ENCODE measurements at regions not wholly inside any gene's neighbourhood (a gene's known extent, or its start where the extent isn't known, plus 50 kb on each side); places are given as distances from the start of the nearest gene placed in this dataset.

DNA sequence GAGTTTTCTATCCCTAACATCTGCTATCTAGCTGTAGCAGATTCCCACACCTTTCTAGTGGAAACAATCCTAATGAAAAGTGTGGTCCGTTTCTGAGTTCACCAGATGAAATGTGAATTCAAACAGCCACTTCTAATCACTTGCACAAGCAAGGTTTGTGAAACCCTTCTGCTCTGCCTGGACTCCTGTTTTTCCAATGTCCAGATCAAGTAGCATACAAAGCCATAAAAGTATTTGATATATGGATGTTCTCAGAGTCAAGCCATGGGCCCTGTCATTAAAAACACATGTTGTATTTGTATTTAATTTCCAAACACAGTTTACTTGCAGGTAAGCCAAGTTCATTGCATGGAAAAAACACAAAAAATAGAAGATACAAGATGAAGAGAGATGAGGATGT, 570.4 kb downstream of the NR2F1-AS1 start:
- Histone ChIP-seq H3K27ac (ENCODE audit: low read depth in 1 of 2, low read length in 1 of 2) (no peak overlapping the region), H3K36me3 (ENCODE audit: control insufficient read depth in 2 of 2, insufficient read depth in 2 of 2, low read length in 1 of 2) (no peaks in the 10 kb centered on the region), H3K4me3 (ENCODE audit: low read length in 2 of 2) (no peak overlapping the region), H3K27me3 (ENCODE audit: control insufficient read depth in 2 of 2, insufficient read depth in 1 of 2, low read length in 1 of 2) (no peaks in the 10 kb centered on the region), H3K9me3 (ENCODE audit: control insufficient read depth in 2 of 2, insufficient read depth in 1 of 2, low read length in 1 of 2) (no peaks in the 10 kb centered on the region), H3K4me1 (ENCODE audit: control insufficient read depth in 2 of 2, insufficient read depth in 2 of 2, low read length in 2 of 2) (no peaks in the 10 kb centered on the region)
- WGBS, result 86% methylated on average over 1 of the region's 1 CpG
- no peak for DNase-seq (ENCODE audit: low read depth in 6 of 9, low spot score in 9 of 9)

GRCh38 chr5:93010037-93010436, 571.0 kb downstream of the NR2F1-AS1 start:
- no peak for DNase-seq (ENCODE audit: low read depth in 6 of 9, low spot score in 9 of 9)
- no peaks in the 10 kb centered on the region for H3K4me1 ChIP-seq (ENCODE audit: control insufficient read depth in 2 of 2, insufficient read depth in 2 of 2, low read length in 2 of 2)
- 89% methylated on average over 2 of the region's 2 CpGs for WGBS
- H3K4me3 ChIP-seq (ENCODE audit: low read length in 2 of 2), result no peak overlapping the region
- H3K27me3 ChIP-seq (ENCODE audit: control insufficient read depth in 2 of 2, insufficient read depth in 1 of 2, low read length in 1 of 2), result no peaks in the 10 kb centered on the region
- no peaks in the 10 kb centered on the region for H3K9me3 ChIP-seq (ENCODE audit: control insufficient read depth in 2 of 2, insufficient read depth in 1 of 2, low read length in 1 of 2)
- H3K27ac ChIP-seq (ENCODE audit: low read depth in 1 of 2, low read length in 1 of 2), result no peak overlapping the region
- H3K36me3 ChIP-seq (ENCODE audit: control insufficient read depth in 2 of 2, insufficient read depth in 2 of 2, low read length in 1 of 2), result no peaks in the 10 kb centered on the region

- no peak for DNase-seq (ENCODE audit: low read depth in 6 of 9, low spot score in 9 of 9)
- no peak overlapping the region for H3K27ac ChIP-seq (ENCODE audit: low read depth in 1 of 2, low read length in 1 of 2)
- H3K9me3 ChIP-seq (ENCODE audit: control insufficient read depth in 2 of 2, insufficient read depth in 1 of 2, low read length in 1 of 2), result no peaks in the 10 kb centered on the region
- WGBS, result 87% methylated on average over 7 of the region's 7 CpGs
- no peaks in the 10 kb centered on the region for H3K27me3 ChIP-seq (ENCODE audit: control insufficient read depth in 2 of 2, insufficient read depth in 1 of 2, low read length in 1 of 2)
- no peaks in the 10 kb centered on the region for H3K36me3 ChIP-seq (ENCODE audit: control insufficient read depth in 2 of 2, insufficient read depth in 2 of 2, low read length in 1 of 2)
- no peaks in the 10 kb centered on the region for H3K4me1 ChIP-seq (ENCODE audit: control insufficient read depth in 2 of 2, insufficient read depth in 2 of 2, low read length in 2 of 2)
- no peak overlapping the region for H3K4me3 ChIP-seq (ENCODE audit: low read length in 2 of 2)
Measured at GRCh38 chr5:93008502-93009207, 572.4 kb downstream of the NR2F1-AS1 start.

- WGBS, result 46% methylated on average over 2 of the region's 2 CpGs
- H3K4me3 ChIP-seq (ENCODE audit: low read length in 2 of 2), result no peak overlapping the region
- H3K9me3 ChIP-seq (ENCODE audit: control insufficient read depth in 2 of 2, insufficient read depth in 1 of 2, low read length in 1 of 2), result no peaks in the 10 kb centered on the region
- no peak overlapping the region for H3K27ac ChIP-seq (ENCODE audit: low read depth in 1 of 2, low read length in 1 of 2)
- no peaks in the 10 kb centered on the region for H3K27me3 ChIP-seq (ENCODE audit: control insufficient read depth in 2 of 2, insufficient read depth in 1 of 2, low read length in 1 of 2)
- no peaks in the 10 kb centered on the region for H3K4me1 ChIP-seq (ENCODE audit: control insufficient read depth in 2 of 2, insufficient read depth in 2 of 2, low read length in 2 of 2)
- H3K36me3 ChIP-seq (ENCODE audit: control insufficient read depth in 2 of 2, insufficient read depth in 2 of 2, low read length in 1 of 2), result no peaks in the 10 kb centered on the region
- no peak for DNase-seq (ENCODE audit: low read depth in 6 of 9, low spot score in 9 of 9)
Measured at GRCh38 chr5:93006915-93007314, 574.1 kb downstream of the NR2F1-AS1 start.

DNA sequence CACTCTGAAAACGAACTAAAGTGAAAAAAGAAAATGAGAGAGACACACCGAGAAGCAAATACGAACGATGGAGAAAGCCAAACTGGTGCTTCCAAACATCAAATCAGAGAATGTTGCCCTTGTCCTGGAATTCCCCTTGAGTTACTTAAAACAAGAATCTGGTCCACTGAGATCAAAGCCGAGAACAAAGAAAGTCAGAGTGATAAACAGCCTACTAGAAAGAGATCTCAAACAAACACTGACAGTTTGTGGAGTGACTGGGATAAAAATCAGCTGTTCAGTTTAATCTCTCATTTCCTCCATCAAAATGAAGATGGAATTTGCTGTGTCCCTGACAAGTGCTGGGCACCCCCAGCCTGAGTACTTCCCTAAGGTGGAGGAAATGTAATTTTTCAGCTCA, 582.6 kb downstream of the NR2F1-AS1 start:
- 75% methylated on average over 5 of the region's 5 CpGs for WGBS
- H3K4me3 ChIP-seq (ENCODE audit: low read length in 2 of 2), result no peak overlapping the region

DNA sequence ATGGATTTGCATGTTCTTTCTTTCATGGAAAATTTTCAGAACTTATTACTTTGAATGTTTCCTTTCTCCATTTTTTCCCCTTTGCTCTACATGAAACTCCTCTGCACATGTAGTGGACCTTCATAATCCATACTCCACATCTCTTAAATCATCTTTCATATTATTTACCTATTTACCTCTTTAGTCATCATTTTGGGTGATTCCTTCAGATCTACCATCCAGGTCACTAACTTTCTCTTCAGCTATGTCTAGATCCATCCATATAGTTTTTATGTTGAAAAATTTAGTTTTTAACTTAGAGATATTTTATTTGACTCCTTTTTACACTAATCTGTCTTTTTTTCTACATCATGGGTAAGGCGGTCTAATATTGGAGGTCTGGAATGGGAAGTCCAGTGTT, 586.6 kb downstream of the NR2F1-AS1 start:
- Histone ChIP-seq H3K36me3 (ENCODE audit: control insufficient read depth in 2 of 2, insufficient read depth in 2 of 2, low read length in 1 of 2) (no peaks in the 10 kb centered on the region), H3K4me1 (ENCODE audit: control insufficient read depth in 2 of 2, insufficient read depth in 2 of 2, low read length in 2 of 2) (no peaks in the 10 kb centered on the region), H3K27me3 (ENCODE audit: control insufficient read depth in 2 of 2, insufficient read depth in 1 of 2, low read length in 1 of 2) (no peaks in the 10 kb centered on the region), H3K27ac (ENCODE audit: low read depth in 1 of 2, low read length in 1 of 2) (no peak overlapping the region), H3K9me3 (ENCODE audit: control insufficient read depth in 2 of 2, insufficient read depth in 1 of 2, low read length in 1 of 2) (no peaks in the 10 kb centered on the region), H3K4me3 (ENCODE audit: low read length in 2 of 2) (no peak overlapping the region)
- 99% methylated on average over 1 of the region's 1 CpG for WGBS
- DNase-seq (ENCODE audit: low read depth in 6 of 9, low spot score in 9 of 9), result no peak

More for the DNA sequence above, 582.6 kb downstream of the NR2F1-AS1 start:
- Histone ChIP-seq H3K27ac (ENCODE audit: low read depth in 1 of 2, low read length in 1 of 2) (no peak overlapping the region), H3K36me3 (ENCODE audit: control insufficient read depth in 2 of 2, insufficient read depth in 2 of 2, low read length in 1 of 2) (no peaks in the 10 kb centered on the region), H3K9me3 (ENCODE audit: control insufficient read depth in 2 of 2, insufficient read depth in 1 of 2, low read length in 1 of 2) (no peaks in the 10 kb centered on the region), H3K4me1 (ENCODE audit: control insufficient read depth in 2 of 2, insufficient read depth in 2 of 2, low read length in 2 of 2) (no peaks in the 10 kb centered on the region), H3K27me3 (ENCODE audit: control insufficient read depth in 2 of 2, insufficient read depth in 1 of 2, low read length in 1 of 2) (no peaks in the 10 kb centered on the region)
- no peak for DNase-seq (ENCODE audit: low read depth in 6 of 9, low spot score in 9 of 9)

DNA sequence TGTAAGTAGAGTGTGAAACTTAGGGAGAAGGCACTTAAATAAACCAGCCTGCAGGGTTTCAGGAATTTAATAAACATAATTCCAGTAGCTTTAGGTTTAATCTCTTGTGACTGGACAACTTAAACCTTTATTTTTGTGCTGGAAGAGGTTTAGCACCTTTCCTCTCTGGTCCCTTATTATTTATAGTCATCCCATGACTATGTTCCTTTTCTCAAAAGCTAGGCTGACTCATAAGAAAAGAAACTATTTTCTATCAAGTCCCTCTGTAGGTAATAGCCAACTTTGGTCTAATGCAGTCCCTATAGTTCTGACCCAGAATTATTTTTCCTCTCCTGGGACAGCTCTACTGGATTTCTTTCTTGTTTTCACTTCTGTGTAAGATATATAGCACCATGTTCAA, 588.9 kb downstream of the NR2F1-AS1 start:
- no peaks in the 10 kb centered on the region for H3K27me3 ChIP-seq (ENCODE audit: control insufficient read depth in 2 of 2, insufficient read depth in 1 of 2, low read length in 1 of 2)
- no peak for DNase-seq (ENCODE audit: low read depth in 6 of 9, low spot score in 9 of 9)
- no peak overlapping the region for H3K27ac ChIP-seq (ENCODE audit: low read depth in 1 of 2, low read length in 1 of 2)
- no peak overlapping the region for H3K4me3 ChIP-seq (ENCODE audit: low read length in 2 of 2)
- H3K4me1 ChIP-seq (ENCODE audit: control insufficient read depth in 2 of 2, insufficient read depth in 2 of 2, low read length in 2 of 2), result no peaks in the 10 kb centered on the region
- H3K36me3 ChIP-seq (ENCODE audit: control insufficient read depth in 2 of 2, insufficient read depth in 2 of 2, low read length in 1 of 2), result no peaks in the 10 kb centered on the region
- no peaks in the 10 kb centered on the region for H3K9me3 ChIP-seq (ENCODE audit: control insufficient read depth in 2 of 2, insufficient read depth in 1 of 2, low read length in 1 of 2)

DNA sequence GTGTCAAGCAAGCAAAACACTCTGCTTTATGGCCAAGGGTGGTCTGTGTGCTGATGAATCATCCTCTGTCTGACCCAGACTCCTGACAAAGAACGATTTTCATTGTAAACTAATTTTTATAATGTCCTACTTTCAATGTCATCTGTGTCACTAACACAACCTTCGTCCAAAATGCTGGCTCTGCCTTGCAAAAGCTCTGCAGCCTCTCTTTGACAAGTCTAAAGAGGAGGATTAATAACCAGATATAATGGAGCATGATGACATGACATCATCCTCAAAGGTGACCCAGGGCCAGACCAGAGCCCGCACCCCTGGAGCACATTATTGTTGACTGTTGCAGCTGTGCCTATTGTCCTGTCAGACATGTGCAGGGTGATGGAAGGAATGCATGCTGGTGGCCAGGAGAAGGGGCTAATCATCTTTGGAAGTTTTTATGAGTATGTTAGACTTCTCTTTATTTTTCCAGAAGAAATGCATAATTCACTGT, 589.4 kb downstream of the NR2F1-AS1 start:
- no peak overlapping the region for H3K27ac ChIP-seq (ENCODE audit: low read depth in 1 of 2, low read length in 1 of 2)
- no peaks in the 10 kb centered on the region for H3K36me3 ChIP-seq (ENCODE audit: control insufficient read depth in 2 of 2, insufficient read depth in 2 of 2, low read length in 1 of 2)
- DNase-seq (ENCODE audit: low read depth in 6 of 9, low spot score in 9 of 9), result no peak
- no peaks in the 10 kb centered on the region for H3K27me3 ChIP-seq (ENCODE audit: control insufficient read depth in 2 of 2, insufficient read depth in 1 of 2, low read length in 1 of 2)
- WGBS, result 74% methylated on average over 3 of the region's 3 CpGs
- no peak overlapping the region for H3K4me3 ChIP-seq (ENCODE audit: low read length in 2 of 2)
- H3K9me3 ChIP-seq (ENCODE audit: control insufficient read depth in 2 of 2, insufficient read depth in 1 of 2, low read length in 1 of 2), result no peaks in the 10 kb centered on the region
- H3K4me1 ChIP-seq (ENCODE audit: control insufficient read depth in 2 of 2, insufficient read depth in 2 of 2, low read length in 2 of 2), result no peaks in the 10 kb centered on the region

- 76% methylated on average over 6 of the region's 6 CpGs for WGBS
- Histone ChIP-seq H3K4me1 (ENCODE audit: control insufficient read depth in 2 of 2, insufficient read depth in 2 of 2, low read length in 2 of 2) (no peaks in the 10 kb centered on the region), H3K36me3 (ENCODE audit: control insufficient read depth in 2 of 2, insufficient read depth in 2 of 2, low read length in 1 of 2) (no peaks in the 10 kb centered on the region), H3K9me3 (ENCODE audit: control insufficient read depth in 2 of 2, insufficient read depth in 1 of 2, low read length in 1 of 2) (no peaks in the 10 kb centered on the region), H3K4me3 (ENCODE audit: low read length in 2 of 2) (no peak overlapping the region), H3K27ac (ENCODE audit: low read depth in 1 of 2, low read length in 1 of 2) (no peak overlapping the region), H3K27me3 (ENCODE audit: control insufficient read depth in 2 of 2, insufficient read depth in 1 of 2, low read length in 1 of 2) (no peaks in the 10 kb centered on the region)
- DNase-seq (ENCODE audit: low read depth in 6 of 9, low spot score in 9 of 9), result no peak
Measured at GRCh38 chr5:92990771-92991170, 590.2 kb downstream of the NR2F1-AS1 start.
